ENCODE measurements at regions not wholly inside any gene's neighbourhood (a gene's known extent, or its start where the extent isn't known, plus 50 kb on each side); places are given as distances from the start of the nearest gene placed in this dataset.

DNA sequence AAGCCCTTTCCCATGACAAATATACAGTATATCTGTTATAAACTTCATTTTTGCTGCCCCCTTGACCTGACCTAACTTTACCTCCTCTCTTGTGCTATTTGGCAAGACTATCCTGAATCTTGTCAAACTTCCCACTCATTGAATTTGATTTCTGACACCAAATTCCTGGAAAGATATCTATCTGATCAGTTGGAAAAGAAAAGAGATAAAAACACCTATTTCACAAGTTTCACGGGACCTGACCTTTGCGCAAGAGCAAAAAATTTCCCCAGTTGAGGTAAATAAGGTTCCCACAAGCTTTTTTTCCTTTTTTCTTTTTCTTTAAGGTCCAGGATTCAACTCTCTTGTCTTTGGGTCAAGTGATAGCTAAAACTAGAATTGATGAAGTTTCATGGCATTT lies 189.2 kb upstream of the LPP start:
- H3K4me1 ChIP-seq (ENCODE audit: control insufficient read depth, insufficient read depth, low read length): no peaks in the 10 kb centered on the region
- no peaks in the 10 kb centered on the region for H3K36me3 ChIP-seq (ENCODE audit: control insufficient read depth in 2 of 2, insufficient read depth in 1 of 2, low read length in 2 of 2)
- ChIA-PET CTCF (no interaction called here), POLR2A (no interaction called here)
- H3K9me3 ChIP-seq (ENCODE audit: control insufficient read depth, insufficient read depth, low read depth, low read length): no peaks in the 10 kb centered on the region
- no peak for TF ChIP-seq ZNF324 (tag by site-specific recombination; IDR thresholded peaks at IDR 0.05)
- no peak overlapping the region for H3K4me3 ChIP-seq (ENCODE audit: low read depth, low read length)
- no peak overlapping the region for H3K27ac ChIP-seq (ENCODE audit: extremely low read depth, low read depth, low read length)

GRCh38 chr3:187966096-187966495 lies 187.9 kb upstream of the LPP start:
- ChIA-PET CTCF (interaction anchor here (0.7 kb wide), 1 partner anchor 1304 kb away, joined by 3 read pairs; no protein-coding TSS in a partner anchor), POLR2A (no interaction called here)
- H3K4me1 ChIP-seq (ENCODE audit: control insufficient read depth, insufficient read depth, low read length): no peaks in the 10 kb centered on the region
- H3K27ac ChIP-seq (ENCODE audit: extremely low read depth, low read depth, low read length): no peak overlapping the region
- no peak overlapping the region for H3K4me3 ChIP-seq (ENCODE audit: low read depth, low read length)
- H3K36me3 ChIP-seq (ENCODE audit: control insufficient read depth in 2 of 2, insufficient read depth in 1 of 2, low read length in 2 of 2): no peaks in the 10 kb centered on the region
- H3K9me3 ChIP-seq (ENCODE audit: control insufficient read depth, insufficient read depth, low read depth, low read length): no peaks in the 10 kb centered on the region
- TF ChIP-seq ZNF521 (tag by site-specific recombination; IDR thresholded peaks at IDR 0.05) (no peak), ZBTB8A (tag by site-specific recombination; IDR thresholded peaks at IDR 0.05) (no peak), AEBP2 (tag by site-specific recombination; IDR thresholded peaks at IDR 0.05; ENCODE audit: borderline replicate concordance) (no peak), ZNF2 (tag by site-specific recombination; IDR thresholded peaks at IDR 0.05) (no peak), ZNF830 (tag by site-specific recombination; IDR thresholded peaks at IDR 0.05; ENCODE audit: low read depth) (no peak)

GRCh38 chr3:187966636-187967406 lies 187.1 kb upstream of the LPP start:
- Histone ChIP-seq H3K27ac (ENCODE audit: extremely low read depth, low read depth, low read length) (no peak overlapping the region), H3K9me3 (ENCODE audit: control insufficient read depth, insufficient read depth, low read depth, low read length) (no peaks in the 10 kb centered on the region), H3K36me3 (ENCODE audit: control insufficient read depth in 2 of 2, insufficient read depth in 1 of 2, low read length in 2 of 2) (no peaks in the 10 kb centered on the region), H3K4me1 (ENCODE audit: control insufficient read depth, insufficient read depth, low read length) (no peaks in the 10 kb centered on the region), H3K4me3 (ENCODE audit: low read depth, low read length) (no peak overlapping the region)
- no peak for TF ChIP-seq ZNF394 (tag by site-specific recombination; IDR thresholded peaks at IDR 0.05; ENCODE audit: borderline replicate concordance)
- TF ChIP-seq ZNF585B (tag by site-specific recombination; IDR thresholded peaks at IDR 0.05): no peak
- TF ChIP-seq ZBTB48 (tag by site-specific recombination; IDR thresholded peaks at IDR 0.05): no peak
- no peak for TF ChIP-seq ZNF660 (tag by site-specific recombination; IDR thresholded peaks at IDR 0.05)
- no peak for TF ChIP-seq ZNF211 (tag by site-specific recombination; IDR thresholded peaks at IDR 0.05; ENCODE audit: low read depth)
- no peak for TF ChIP-seq ZNF510 (tag by site-specific recombination; IDR thresholded peaks at IDR 0.05; ENCODE audit: insufficient replicate concordance)
- TF ChIP-seq, protein P1, sequence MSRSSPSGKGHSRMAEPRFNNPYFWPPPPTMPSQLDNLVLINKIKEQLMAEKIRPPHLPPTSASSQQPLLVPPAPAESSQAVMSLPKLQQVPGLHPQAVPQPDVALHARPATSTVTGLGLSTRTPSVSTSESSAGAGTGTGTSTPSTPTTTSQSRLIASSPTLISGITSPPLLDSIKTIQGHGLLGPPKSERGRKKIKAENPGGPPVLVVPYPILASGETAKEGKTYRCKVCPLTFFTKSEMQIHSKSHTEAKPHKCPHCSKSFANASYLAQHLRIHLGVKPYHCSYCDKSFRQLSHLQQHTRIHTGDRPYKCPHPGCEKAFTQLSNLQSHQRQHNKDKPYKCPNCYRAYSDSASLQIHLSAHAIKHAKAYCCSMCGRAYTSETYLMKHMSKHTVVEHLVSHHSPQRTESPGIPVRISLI (tag by site-specific recombination; IDR thresholded peaks at IDR 0.05): no peak
- TF ChIP-seq ZNF354C (tag by site-specific recombination; IDR thresholded peaks at IDR 0.05; ENCODE audit: borderline replicate concordance, low read depth): no peak
- TF ChIP-seq ZNF791 (tag by site-specific recombination; IDR thresholded peaks at IDR 0.05): no peak
- no peak for TF ChIP-seq MZF1 (tag by site-specific recombination; IDR thresholded peaks at IDR 0.05; ENCODE audit: borderline replicate concordance)
- no peak for TF ChIP-seq ZNF747 (tag by site-specific recombination; IDR thresholded peaks at IDR 0.05)
- TF ChIP-seq, protein P2, sequence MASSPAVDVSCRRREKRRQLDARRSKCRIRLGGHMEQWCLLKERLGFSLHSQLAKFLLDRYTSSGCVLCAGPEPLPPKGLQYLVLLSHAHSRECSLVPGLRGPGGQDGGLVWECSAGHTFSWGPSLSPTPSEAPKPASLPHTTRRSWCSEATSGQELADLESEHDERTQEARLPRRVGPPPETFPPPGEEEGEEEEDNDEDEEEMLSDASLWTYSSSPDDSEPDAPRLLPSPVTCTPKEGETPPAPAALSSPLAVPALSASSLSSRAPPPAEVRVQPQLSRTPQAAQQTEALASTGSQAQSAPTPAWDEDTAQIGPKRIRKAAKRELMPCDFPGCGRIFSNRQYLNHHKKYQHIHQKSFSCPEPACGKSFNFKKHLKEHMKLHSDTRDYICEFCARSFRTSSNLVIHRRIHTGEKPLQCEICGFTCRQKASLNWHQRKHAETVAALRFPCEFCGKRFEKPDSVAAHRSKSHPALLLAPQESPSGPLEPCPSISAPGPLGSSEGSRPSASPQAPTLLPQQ (tag by site-specific recombination; IDR thresholded peaks at IDR 0.05): no peak
- TF ChIP-seq ZNF391 (tag by site-specific recombination; IDR thresholded peaks at IDR 0.05; ENCODE audit: borderline replicate concordance, low read depth): no peak
- no peak for TF ChIP-seq ZNF433 (tag by site-specific recombination; IDR thresholded peaks at IDR 0.05; ENCODE audit: low read depth)
- no peak for TF ChIP-seq GLIS2 (tag by site-specific recombination; IDR thresholded peaks at IDR 0.05)
- POLR2A ChIA-PET: no interaction called here
- CTCF ChIA-PET: interaction anchor here (0.6 to 0.7 kb wide), 2 partner anchors 243 to 1303 kb away, joined by 3 read pairs; no protein-coding TSS in a partner anchor

Measured in HEK293 (cell line).